Hepatocyte (in vitro differentiated cells): ENCODE measurements at regions not wholly inside any gene's neighbourhood (a gene's known extent, or its start where the extent isn't known, plus 50 kb on each side); places are given as distances from the start of the nearest gene placed in this dataset.

Experiments
- CTCF ChIP-seq: fragments of 200-600 bp; sonication (generic); IDR thresholded peaks from 2 replicates; pipeline ENCODE4 v1.5.1; 2016; ENCODE audit warnings: antibody characterized with exemption, mild to moderate bottlenecking; ENCODE audit not compliant: poor library complexity
- EZH2 ChIP-seq: fragments of 200-600 bp; sonication (generic); IDR thresholded peaks from 2 replicates; pipeline ENCODE4 v1.6.1; 2016; ENCODE audit warnings: antibody characterized with exemption, mild to moderate bottlenecking, borderline replicate concordance
- EZH2phosphoT487 ChIP-seq: fragments of 200-600 bp; sonication (generic); IDR thresholded peaks from one replicate; pipeline ENCODE4 v1.6.1; 2018; ENCODE audit warnings: antibody characterized with exemption, mild to moderate bottlenecking, low read depth, moderate library complexity; ENCODE audit not compliant: unreplicated experiment, severe bottlenecking

- TF ChIP-seq CTCF, result no peak
- no peak for TF ChIP-seq EZH2
- TF ChIP-seq EZH2phosphoT487, result no peak
Measured at GRCh38 chr4:181989071-181989470, 254.1 kb upstream of the TENM3 start.
